Activated CD8-positive, alpha-beta T cell treated with anti-CD3 and anti-CD28 coated beads, Interleukin-2, amount 10 ng/mL, durations not matched to agents 7 days and 5 days (primary cell): ENCODE measurements at regions not wholly inside any gene's neighbourhood (a gene's known extent, or its start where the extent isn't known, plus 50 kb on each side); places are given as distances from the start of the nearest gene placed in this dataset.

Experiments
- ATAC-seq: fragments of 150-1000 bp; cut with Tn5 transposase; one replicate; pipeline ENCODE4 v1.10.0; 2021; ENCODE audit warnings: moderate library complexity
- CTCF ChIA-PET: fragments of 350-600 bp; sonication (Branson Sonifier 250); formaldehyde crosslinking; loops from one replicate; lab custom pipeline; 2021; ENCODE audit warnings: antibody characterized with exemption; lab: Charles Lee
- POLR2A ChIA-PET: fragments of 350-600 bp; sonication (Branson Sonifier 250); formaldehyde crosslinking; loops from one replicate; lab custom pipeline; 2021; ENCODE audit warnings: antibody characterized with exemption; lab: Charles Lee
- DNase-seq: peaks from one replicate; pipeline ENCODE4 v3.0.0-alpha.2; 2020
- H3K27ac Mint-ChIP-seq: one replicate; pipeline ENCODE4 v1.8.0; 2021; ENCODE audit warnings: mild to moderate bottlenecking, mixed read lengths
- H3K27me3 Mint-ChIP-seq: one replicate; pipeline ENCODE4 v1.8.0; 2021; ENCODE audit warnings: low read depth, mixed read lengths
- H3K36me3 Mint-ChIP-seq: one replicate; pipeline ENCODE4 v1.8.0; 2021; ENCODE audit warnings: low read depth, mixed read lengths
- H3K4me1 Mint-ChIP-seq: one replicate; pipeline ENCODE4 v1.8.0; 2021; ENCODE audit warnings: low read depth, mixed read lengths
- H3K4me3 Mint-ChIP-seq: one replicate; pipeline ENCODE4 v1.8.0; 2021; ENCODE audit warnings: mild to moderate bottlenecking, mixed read lengths
- H3K9me3 Mint-ChIP-seq: one replicate; pipeline ENCODE4 v1.8.0; 2022; ENCODE audit warnings: mixed read lengths; ENCODE audit not compliant: insufficient read depth

GRCh38 chr13:76035711-76036110 is 399.6 kb downstream of the LMO7 start:
- ChIA-PET CTCF (no interaction called here), POLR2A (no interaction called here)
- ATAC-seq = no peak
- no peak for DNase-seq
- Mint-ChIP-seq H3K4me1 (no peaks in the 10 kb centered on the region), H3K9me3 (no peaks in the 10 kb centered on the region), H3K27ac (no peak overlapping the region), H3K27me3 (no peaks in the 10 kb centered on the region), H3K36me3 (no peaks in the 10 kb centered on the region), H3K4me3 (no peak overlapping the region)

GRCh38 chr13:76029706-76030105 is 393.6 kb downstream of the LMO7 start:
- ChIA-PET POLR2A (no interaction called here), CTCF (no interaction called here)
- DNase-seq = no peak
- H3K36me3 Mint-ChIP-seq = no peaks in the 10 kb centered on the region
- H3K4me3 Mint-ChIP-seq = no peak overlapping the region
- no peak for ATAC-seq
- H3K4me1 Mint-ChIP-seq = no peaks in the 10 kb centered on the region
- H3K9me3 Mint-ChIP-seq = no peaks in the 10 kb centered on the region
- peaks cover 5% of the 10 kb centered on the region for H3K27me3 Mint-ChIP-seq
- H3K27ac Mint-ChIP-seq = no peak overlapping the region

GRCh38 chr13:76029088-76029487 is 393.0 kb downstream of the LMO7 start:
- DNase-seq (no peak), ATAC-seq (no peak)
- no peaks in the 10 kb centered on the region for H3K9me3 Mint-ChIP-seq
- CTCF ChIA-PET = no interaction called here
- H3K4me3 Mint-ChIP-seq = no peak overlapping the region
- peaks cover 5% of the 10 kb centered on the region for H3K27me3 Mint-ChIP-seq
- no peaks in the 10 kb centered on the region for H3K36me3 Mint-ChIP-seq
- H3K4me1 Mint-ChIP-seq = no peaks in the 10 kb centered on the region
- POLR2A ChIA-PET = no interaction called here
- H3K27ac Mint-ChIP-seq = no peak overlapping the region

GRCh38 chr13:76027131-76027530 is 391.0 kb downstream of the LMO7 start:
- Mint-ChIP-seq H3K27me3 (peaks cover 5% of the 10 kb centered on the region), H3K36me3 (no peaks in the 10 kb centered on the region), H3K4me3 (no peak overlapping the region), H3K27ac (no peak overlapping the region), H3K4me1 (no peaks in the 10 kb centered on the region), H3K9me3 (no peaks in the 10 kb centered on the region)
- POLR2A ChIA-PET = no interaction called here
- ATAC-seq = no peak
- CTCF ChIA-PET = no interaction called here
- no peak for DNase-seq

GRCh38 chr13:76025392-76025791 is 389.3 kb downstream of the LMO7 start:
- no peaks in the 10 kb centered on the region for H3K9me3 Mint-ChIP-seq
- ChIA-PET POLR2A (no interaction called here), CTCF (no interaction called here)
- H3K36me3 Mint-ChIP-seq = no peaks in the 10 kb centered on the region
- DNase-seq (no peak), ATAC-seq (no peak)
- H3K27ac Mint-ChIP-seq = no peak overlapping the region
- no peak overlapping the region for H3K4me3 Mint-ChIP-seq
- H3K27me3 Mint-ChIP-seq = peaks cover 3% of the 10 kb centered on the region
- H3K4me1 Mint-ChIP-seq = no peaks in the 10 kb centered on the region

- no peak for DNase-seq
- no peaks in the 10 kb centered on the region for H3K36me3 Mint-ChIP-seq
- H3K27ac Mint-ChIP-seq = no peak overlapping the region
- no peak for ATAC-seq
- no peaks in the 10 kb centered on the region for H3K4me1 Mint-ChIP-seq
- no peaks in the 10 kb centered on the region for H3K9me3 Mint-ChIP-seq
- POLR2A ChIA-PET = no interaction called here
- H3K27me3 Mint-ChIP-seq = peaks cover 2% of the 10 kb centered on the region
- H3K4me3 Mint-ChIP-seq = no peak overlapping the region
- CTCF ChIA-PET = no interaction called here
Observed at GRCh38 chr13:76024151-76024550, 388.0 kb downstream of the LMO7 start.

- H3K36me3 Mint-ChIP-seq = no peaks in the 10 kb centered on the region
- no peak overlapping the region for H3K27ac Mint-ChIP-seq
- H3K27me3 Mint-ChIP-seq = peaks cover 2% of the 10 kb centered on the region
- ATAC-seq = no peak
- DNase-seq = no peak
- ChIA-PET POLR2A (no interaction called here), CTCF (no interaction called here)
- no peak overlapping the region for H3K4me3 Mint-ChIP-seq
- no peaks in the 10 kb centered on the region for H3K9me3 Mint-ChIP-seq
- no peaks in the 10 kb centered on the region for H3K4me1 Mint-ChIP-seq
Observed at GRCh38 chr13:76023652-76024051, 387.5 kb downstream of the LMO7 start.

- H3K9me3 Mint-ChIP-seq = no peaks in the 10 kb centered on the region
- ChIA-PET CTCF (no interaction called here), POLR2A (no interaction called here)
- H3K4me1 Mint-ChIP-seq = no peaks in the 10 kb centered on the region
- no peak for DNase-seq
- no peak overlapping the region for H3K4me3 Mint-ChIP-seq
- no peak for ATAC-seq
- H3K27me3 Mint-ChIP-seq = no peaks in the 10 kb centered on the region
- H3K27ac Mint-ChIP-seq = no peak overlapping the region
- H3K36me3 Mint-ChIP-seq = no peaks in the 10 kb centered on the region
Observed at GRCh38 chr13:76020421-76020955, 384.4 kb downstream of the LMO7 start.

- H3K27me3 Mint-ChIP-seq = no peaks in the 10 kb centered on the region
- ChIA-PET POLR2A (no interaction called here), CTCF (no interaction called here)
- no peaks in the 10 kb centered on the region for H3K36me3 Mint-ChIP-seq
- H3K4me3 Mint-ChIP-seq = no peak overlapping the region
- no peak overlapping the region for H3K27ac Mint-ChIP-seq
- ATAC-seq (no peak), DNase-seq (no peak)
- no peaks in the 10 kb centered on the region for H3K9me3 Mint-ChIP-seq
- H3K4me1 Mint-ChIP-seq = no peaks in the 10 kb centered on the region
Observed at GRCh38 chr13:76019421-76020044, 383.4 kb downstream of the LMO7 start.

- H3K4me3 Mint-ChIP-seq = no peak overlapping the region
- ATAC-seq (no peak), DNase-seq (no peak)
- H3K27me3 Mint-ChIP-seq = no peaks in the 10 kb centered on the region
- no peaks in the 10 kb centered on the region for H3K4me1 Mint-ChIP-seq
- no peak overlapping the region for H3K27ac Mint-ChIP-seq
- no peaks in the 10 kb centered on the region for H3K36me3 Mint-ChIP-seq
- H3K9me3 Mint-ChIP-seq = no peaks in the 10 kb centered on the region
- CTCF ChIA-PET = interaction anchor here (0.8 to 2.8 kb wide), 3 partner anchors 16 to 148 kb away, joined by 3 to 12 read pairs (median 6); no protein-coding TSS in a partner anchor
- POLR2A ChIA-PET = no interaction called here
Observed at GRCh38 chr13:76017861-76018556, 381.9 kb downstream of the LMO7 start.

- H3K4me3 Mint-ChIP-seq = no peak overlapping the region
- no peaks in the 10 kb centered on the region for H3K9me3 Mint-ChIP-seq
- ATAC-seq (no peak), DNase-seq (peak; percentile 39)
- H3K36me3 Mint-ChIP-seq = no peaks in the 10 kb centered on the region
- no peaks in the 10 kb centered on the region for H3K4me1 Mint-ChIP-seq
- H3K27ac Mint-ChIP-seq = no peak overlapping the region
- ChIA-PET POLR2A (no interaction called here), CTCF (interaction anchor here (0.6 to 2.8 kb wide), 3 partner anchors 141 to 321 kb away, joined by 3 to 12 read pairs (median 6); no protein-coding TSS in a partner anchor)
- no peaks in the 10 kb centered on the region for H3K27me3 Mint-ChIP-seq
Observed at GRCh38 chr13:76016799-76017400, 380.8 kb downstream of the LMO7 start.
